K562 (cell line): ENCODE measurements at regions not wholly inside any gene's neighbourhood (a gene's known extent, or its start where the extent isn't known, plus 50 kb on each side); places are given as distances from the start of the nearest gene placed in this dataset.
"Not testable (repeated sequence)": the region's sequence is repeated elsewhere in the genome, so short reads cannot be mapped to it uniquely, and the experiment has no call there.

ENCODE experiments used
- CHD4 ChIP-seq: fragments of 200-600 bp; sonication (generic); IDR thresholded peaks from 3 replicates; pipeline ENCODE4 v1.6.1; 2012; ENCODE audit warnings: low read depth, mild to moderate bottlenecking, mixed read lengths, low read length, inconsistent platforms; ENCODE audit not compliant: insufficient read depth, insufficient replicate concordance, poor library complexity, severe bottlenecking
- HNRNPUL1 ChIP-seq: fragments of 200-400 bp; formaldehyde crosslinking; IDR thresholded peaks from 2 replicates; pipeline ENCODE4 v1.6.1; 2017; ENCODE audit warnings: low read length
- L3MBTL2 ChIP-seq: fragments of 450-650 bp; IDR thresholded peaks from 2 replicates; pipeline ENCODE4 v1.6.1; 2016; ENCODE audit warnings: mild to moderate bottlenecking, moderate library complexity
- POLR2AphosphoS5 ChIP-seq: IDR thresholded peaks from 2 replicates; pipeline ENCODE4 v1.6.1; 2011; ENCODE audit warnings: mild to moderate bottlenecking, low read depth, low read length, moderate library complexity; ENCODE audit not compliant: control insufficient read depth, insufficient read depth
- REST ChIP-seq, 2 experiments: fragments of 450-650 bp; formaldehyde crosslinking in 1 of 2; IDR thresholded peaks; 2 replicates each; pipeline versions ENCODE4 v1.4.0 to v1.6.1; 2014 to 2020; ENCODE audit warnings: mild to moderate bottlenecking in 2 of 2, borderline replicate concordance in 1 of 2, low read depth in 1 of 2
- SIN3A ChIP-seq, 2 experiments: fragments of 150-350 bp in 1 of 2; IDR thresholded peaks; 2 replicates each; pipeline ENCODE4 v1.6.1; 2011 to 2016; ENCODE audit warnings: borderline replicate concordance in 2 of 2, low read depth in 2 of 2, low read length in 2 of 2, mild to moderate bottlenecking in 2 of 2, moderate library complexity in 2 of 2; ENCODE audit not compliant: control insufficient read depth in 1 of 2
- TF ChIP-seq, protein P1 (sequence below): sonication (generic); formaldehyde crosslinking; IDR thresholded peaks from 2 replicates; pipeline ENCODE4 v1.5.0; 2020; ENCODE audit warnings: missing genetic modification reagents

DNA sequence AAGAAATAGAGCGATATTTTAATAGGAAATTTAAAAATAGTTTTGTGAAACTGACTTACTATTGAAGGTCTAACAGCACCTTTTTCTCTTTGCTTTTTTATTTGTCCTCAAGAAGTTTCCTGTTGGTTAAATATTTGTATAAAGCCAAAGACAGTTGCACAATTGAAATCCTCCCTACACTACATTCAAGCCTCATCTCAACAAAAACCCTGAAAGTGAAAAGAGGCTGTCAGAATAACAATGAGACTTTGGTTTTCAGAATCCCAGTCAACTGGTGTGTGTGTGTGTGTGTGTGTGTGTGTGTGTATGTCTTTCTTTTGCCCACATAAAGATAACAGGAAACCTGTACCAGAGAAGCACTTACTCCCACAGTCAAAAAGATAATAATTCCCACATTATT, 313.6 kb upstream of the FRG1 start:
- not testable (repeated sequence) for TF ChIP-seq L3MBTL2; HNRNPUL1; CHD4; POLR2AphosphoS5; REST (IDR thresholded peaks at IDR 0.05; ENCODE audit: borderline replicate concordance); REST (CRISPR knock-in tag; IDR thresholded peaks at IDR 0.05; ENCODE audit: low read depth); SIN3A (IDR thresholded peaks at IDR 0.05; ENCODE audit: borderline replicate concordance in 2 of 2, control insufficient read depth in 1 of 2, low read depth in 2 of 2, low read length in 2 of 2)
- TF ChIP-seq, protein P1, sequence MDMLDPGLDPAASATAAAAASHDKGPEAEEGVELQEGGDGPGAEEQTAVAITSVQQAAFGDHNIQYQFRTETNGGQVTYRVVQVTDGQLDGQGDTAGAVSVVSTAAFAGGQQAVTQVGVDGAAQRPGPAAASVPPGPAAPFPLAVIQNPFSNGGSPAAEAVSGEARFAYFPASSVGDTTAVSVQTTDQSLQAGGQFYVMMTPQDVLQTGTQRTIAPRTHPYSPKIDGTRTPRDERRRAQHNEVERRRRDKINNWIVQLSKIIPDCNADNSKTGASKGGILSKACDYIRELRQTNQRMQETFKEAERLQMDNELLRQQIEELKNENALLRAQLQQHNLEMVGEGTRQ: not testable (repeated sequence)
